Trophoblast cell (in vitro differentiated cells and primary cell): ENCODE measurements at regions not wholly inside any gene's neighbourhood (a gene's known extent, or its start where the extent isn't known, plus 50 kb on each side); places are given as distances from the start of the nearest gene placed in this dataset.

ENCODE experiments used
- DNase-seq, 2 donors: peaks; one replicate each; pipeline ENCODE4 v3.0.0-alpha.2; 2016
- H2AFZ ChIP-seq: 2 replicates; pipeline ENCODE4 v1.6.1; 2013; ENCODE audit warnings: low read length, moderate library complexity, mild to moderate bottlenecking; ENCODE audit not compliant: insufficient read depth, poor library complexity
- H2AK5ac ChIP-seq: 2 replicates; pipeline ENCODE4 v1.6.1; 2013; ENCODE audit warnings: mild to moderate bottlenecking, low read length
- H2BK120ac ChIP-seq: 2 replicates; pipeline ENCODE4 v1.6.1; 2013; ENCODE audit warnings: low read length, mild to moderate bottlenecking, moderate library complexity; ENCODE audit not compliant: insufficient read depth, poor library complexity
- H2BK12ac ChIP-seq: 2 replicates; pipeline ENCODE4 v1.6.1; 2013; ENCODE audit warnings: mild to moderate bottlenecking, low read length, moderate library complexity
- H2BK5ac ChIP-seq: 2 replicates; pipeline ENCODE4 v1.6.1; 2013; ENCODE audit warnings: low read length, low read depth, moderate library complexity, mild to moderate bottlenecking; ENCODE audit not compliant: poor library complexity
- H3K14ac ChIP-seq: 2 replicates; pipeline ENCODE4 v1.6.1; 2013; ENCODE audit warnings: mild to moderate bottlenecking, low read length
- H3K18ac ChIP-seq: 2 replicates; pipeline ENCODE4 v1.6.1; 2013; ENCODE audit warnings: mild to moderate bottlenecking, low read length
- H3K23ac ChIP-seq: 2 replicates; pipeline ENCODE4 v1.6.1; 2013; ENCODE audit warnings: low read length
- H3K27ac ChIP-seq: 2 replicates; pipeline ENCODE4 v1.5.1; 2013; ENCODE audit warnings: low read depth, mild to moderate bottlenecking, inconsistent platforms, low read length, moderate library complexity
- H3K27me3 ChIP-seq: 2 replicates; pipeline ENCODE4 v1.6.1; 2013; ENCODE audit warnings: inconsistent platforms, mild to moderate bottlenecking, low read length, moderate library complexity; ENCODE audit not compliant: insufficient read depth
- H3K36me3 ChIP-seq, 2 experiments: 1 replicate in 1 of 2; 2 replicates in 1 of 2; pipeline ENCODE4 v1.6.1; 2013; ENCODE audit warnings: low read length in 2 of 2, mild to moderate bottlenecking in 2 of 2, moderate library complexity in 1 of 2; ENCODE audit not compliant: insufficient read depth in 2 of 2, control insufficient read depth in 1 of 2
- H3K4ac ChIP-seq: 2 replicates; pipeline ENCODE4 v1.6.1; 2013; ENCODE audit warnings: low read depth, mild to moderate bottlenecking, low read length, moderate library complexity
- H3K4me1 ChIP-seq, 2 experiments: 1 replicate in 1 of 2; 2 replicates in 1 of 2; pipeline ENCODE4 v1.6.1; 2013; ENCODE audit warnings: low read length in 2 of 2, mild to moderate bottlenecking in 2 of 2, moderate library complexity in 1 of 2; ENCODE audit not compliant: insufficient read depth in 2 of 2, control insufficient read depth in 1 of 2
- H3K4me2 ChIP-seq: 2 replicates; pipeline ENCODE4 v1.6.1; 2013; ENCODE audit warnings: inconsistent platforms, mild to moderate bottlenecking, low read length, moderate library complexity
- H3K4me3 ChIP-seq: 2 replicates; pipeline ENCODE4 v1.5.1; 2013; ENCODE audit warnings: mild to moderate bottlenecking, low read depth, low read length, inconsistent platforms
- H3K79me1 ChIP-seq: one replicate; pipeline ENCODE4 v1.6.1; 2013; ENCODE audit warnings: low read length
- H3K79me2 ChIP-seq: 2 replicates; pipeline ENCODE4 v1.6.1; 2013; ENCODE audit warnings: low read length, mild to moderate bottlenecking; ENCODE audit not compliant: control insufficient read depth, insufficient read depth, poor library complexity
- H3K9ac ChIP-seq: 2 replicates; pipeline ENCODE4 v1.6.1; 2013; ENCODE audit warnings: mild to moderate bottlenecking, low read length
- H3K9me3 ChIP-seq: 2 replicates; pipeline ENCODE4 v1.6.1; 2013; ENCODE audit warnings: low read depth, mild to moderate bottlenecking, control low read depth, inconsistent platforms, low read length; ENCODE audit not compliant: insufficient read depth
- H4K12ac ChIP-seq: 2 replicates; pipeline ENCODE4 v1.6.1; 2013; ENCODE audit warnings: low read depth, mild to moderate bottlenecking, low read length, moderate library complexity
- H4K8ac ChIP-seq: 2 replicates; pipeline ENCODE4 v1.6.1; 2013; ENCODE audit warnings: low read depth, mild to moderate bottlenecking, low read length, moderate library complexity
- H4K91ac ChIP-seq: one replicate; pipeline ENCODE4 v1.6.1; 2013; ENCODE audit warnings: low read depth, mild to moderate bottlenecking, low read length, moderate library complexity
- WGBS: extraction: QIAGEN DNeasy Blood & Tissue Kit; methylation state at CpG from one replicate; pipeline ENCODE4 v1.1.7; 2013; ENCODE audit warnings: missing lambda C conversion rate; ENCODE audit not compliant: insufficient read length, insufficient coverage; ENCODE audit errors: extremely low coverage; 5-methylcytosine and 5-hydroxymethylcytosine counted together

DNA sequence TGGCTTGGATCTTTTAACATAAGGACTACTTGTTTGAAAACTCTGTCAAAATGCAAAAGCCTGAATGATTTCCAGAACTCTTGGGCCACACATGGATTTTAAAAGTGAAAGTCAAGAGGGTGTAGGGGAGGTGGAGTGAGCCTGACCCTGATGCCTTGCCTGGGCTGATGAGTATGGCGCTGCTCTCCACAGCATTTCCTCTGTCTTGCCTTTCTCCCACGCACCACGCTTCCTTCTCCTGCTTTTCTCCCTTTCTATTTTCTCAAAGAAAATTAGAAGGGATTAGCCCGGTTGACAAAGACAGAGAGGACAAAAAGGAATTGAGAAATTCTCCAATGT is 207.0 kb upstream of the CCDC68 start:
- Histone ChIP-seq H2BK120ac (no peak overlapping the region), H3K9me3 (no peaks in the 10 kb centered on the region), H2AK5ac (no peak overlapping the region), H2BK5ac (no peak overlapping the region), H3K4me2 (no peak overlapping the region), H3K4ac (no peak overlapping the region), H3K27me3 (no peaks in the 10 kb centered on the region), H3K23ac (no peak overlapping the region), H3K9ac (no peak overlapping the region), H3K27ac (no peak overlapping the region), H3K79me1 (no peaks in the 10 kb centered on the region), H2AFZ (no peak overlapping the region), H2BK12ac (no peak overlapping the region), H3K18ac (no peak overlapping the region), H4K12ac (no peak overlapping the region), H3K14ac (no peak overlapping the region), H3K4me3 (no peak overlapping the region), H3K36me3 (no peaks in the 10 kb centered on the region), H3K79me2 (no peaks in the 10 kb centered on the region), H3K4me1 (no peaks in the 10 kb centered on the region), H4K91ac (no peak overlapping the region), H4K8ac (no peak overlapping the region)
- no peak for DNase-seq
- no CpG with 5 or more reads among the region's 4 CpGs for WGBS

DNA sequence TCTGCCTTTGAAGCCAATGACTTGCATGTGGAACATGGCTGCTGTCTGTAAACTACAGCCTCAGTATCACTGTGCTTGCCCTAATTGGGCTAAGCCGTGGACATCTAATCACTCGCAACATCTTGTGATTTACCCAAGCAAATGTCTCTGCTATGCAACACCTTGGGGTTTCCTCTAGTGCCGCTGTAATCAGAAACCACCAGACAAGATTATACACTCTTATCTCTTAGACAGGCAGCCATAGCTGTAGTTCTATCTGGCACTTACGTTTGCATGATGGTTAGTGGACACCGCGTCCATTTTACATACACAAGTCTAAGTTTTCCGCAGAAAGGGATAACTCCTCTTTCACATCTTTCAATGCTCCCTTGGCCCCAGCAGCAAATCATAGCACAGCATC is 204.3 kb upstream of the CCDC68 start:
- Histone ChIP-seq H3K9me3 (no peaks in the 10 kb centered on the region), H2BK12ac (no peak overlapping the region), H4K8ac (no peak overlapping the region), H3K4me1 (peaks cover 0 to 5% of the 10 kb centered on the region in 2 experiments), H2AFZ (no peak overlapping the region), H3K14ac (no peak overlapping the region), H2BK5ac (no peak overlapping the region), H2AK5ac (no peak overlapping the region), H3K4me3 (no peak overlapping the region), H4K91ac (no peak overlapping the region), H3K23ac (no peak overlapping the region), H3K36me3 (no peaks in the 10 kb centered on the region), H3K79me2 (no peaks in the 10 kb centered on the region), H4K12ac (no peak overlapping the region), H3K27me3 (no peaks in the 10 kb centered on the region), H3K4ac (no peak overlapping the region), H3K79me1 (no peaks in the 10 kb centered on the region), H3K9ac (no peak overlapping the region), H3K4me2 (no peak overlapping the region), H3K27ac (no peak overlapping the region), H3K18ac (no peak overlapping the region), H2BK120ac (no peak overlapping the region)
- no peak for DNase-seq
- no CpG with 5 or more reads among the region's 7 CpGs for WGBS

GRCh38 chr18:55161916-55162315 is 202.7 kb upstream of the CCDC68 start:
- Histone ChIP-seq H3K23ac (no peak overlapping the region), H3K4ac (no peak overlapping the region), H3K27me3 (no peaks in the 10 kb centered on the region), H2BK5ac (no peak overlapping the region), H4K12ac (no peak overlapping the region), H3K14ac (no peak overlapping the region), H3K36me3 (no peaks in the 10 kb centered on the region), H3K4me3 (no peak overlapping the region), H3K4me1 (peaks cover 0 to 7% of the 10 kb centered on the region in 2 experiments), H2BK120ac (no peak overlapping the region), H3K27ac (no peak overlapping the region), H2AFZ (no peak overlapping the region), H3K79me1 (no peaks in the 10 kb centered on the region), H3K79me2 (no peaks in the 10 kb centered on the region), H3K18ac (no peak overlapping the region), H3K9me3 (no peaks in the 10 kb centered on the region), H2AK5ac (no peak overlapping the region), H2BK12ac (no peak overlapping the region), H3K9ac (no peak overlapping the region), H4K91ac (no peak overlapping the region), H4K8ac (no peak overlapping the region), H3K4me2 (no peak overlapping the region)
- no CpG with 5 or more reads among the region's 4 CpGs for WGBS
- no peak for DNase-seq

GRCh38 chr18:55159027-55159426 is 199.8 kb upstream of the CCDC68 start:
- H3K9ac ChIP-seq: no peak overlapping the region
- no peaks in the 10 kb centered on the region for H3K27me3 ChIP-seq
- H2AK5ac ChIP-seq: no peak overlapping the region
- no peak overlapping the region for H2BK120ac ChIP-seq
- no peak overlapping the region for H3K4me2 ChIP-seq
- H4K91ac ChIP-seq: peak overlapping the region; percentile 32
- H3K4me1 ChIP-seq: peaks cover 0 to 7% of the 10 kb centered on the region in 2 experiments
- no peak overlapping the region for H3K27ac ChIP-seq
- DNase-seq: no peak
- no CpG with 5 or more reads among the region's 4 CpGs for WGBS
- H3K4me3 ChIP-seq: no peak overlapping the region
- H3K79me2 ChIP-seq: no peaks in the 10 kb centered on the region
- H3K14ac ChIP-seq: no peak overlapping the region
- no peak overlapping the region for H4K12ac ChIP-seq
- no peak overlapping the region for H2BK12ac ChIP-seq
- H3K18ac ChIP-seq: no peak overlapping the region
- H4K8ac ChIP-seq: no peak overlapping the region
- H3K9me3 ChIP-seq: no peaks in the 10 kb centered on the region
- H3K79me1 ChIP-seq: no peaks in the 10 kb centered on the region
- H3K36me3 ChIP-seq: no peaks in the 10 kb centered on the region
- no peak overlapping the region for H3K23ac ChIP-seq
- no peak overlapping the region for H2BK5ac ChIP-seq
- H2AFZ ChIP-seq: no peak overlapping the region
- no peak overlapping the region for H3K4ac ChIP-seq
